ENCODE measurements at regions not wholly inside any gene's neighbourhood (a gene's known extent, or its start where the extent isn't known, plus 50 kb on each side); places are given as distances from the start of the nearest gene placed in this dataset.
"Not testable (repeated sequence)": the region's sequence is repeated elsewhere in the genome, so short reads cannot be mapped to it uniquely, and the experiment has no call there.

DNA sequence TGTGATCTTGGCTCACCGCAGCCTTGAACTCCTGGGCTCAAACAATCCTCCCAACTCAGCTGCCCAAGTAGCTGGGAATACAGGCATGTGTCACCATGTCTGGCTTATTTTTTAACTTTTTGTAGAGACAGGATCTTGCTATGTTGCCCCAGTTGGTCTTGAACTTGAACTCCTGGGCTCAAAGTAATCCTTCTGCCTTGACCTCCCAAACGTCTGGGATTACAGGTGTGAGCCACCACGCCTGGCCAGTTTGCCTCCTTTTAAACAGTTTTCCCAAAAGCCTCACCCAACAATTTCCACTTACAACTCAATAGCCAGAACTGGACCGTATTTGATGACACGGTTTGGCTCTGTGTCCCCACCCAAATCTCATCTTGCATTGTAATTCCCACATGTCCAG, 85.4 kb upstream of the FOXN2 start:
- Histone ChIP-seq H3K27me3 (ENCODE audit: control insufficient read depth, insufficient read depth, low read length) (no peaks in the 10 kb centered on the region), H3K9ac (ENCODE audit: low read depth, low read length) (no peak overlapping the region), H3K4me3 (ENCODE audit: low read length) (no peak overlapping the region), H3K9me3 (replicated peaks; ENCODE audit: low read length) (no peaks in the 10 kb centered on the region), H3K4me2 (ENCODE audit: low read length) (no peak overlapping the region), H3K4me1 (ENCODE audit: control insufficient read depth, insufficient read depth, low read length) (no peaks in the 10 kb centered on the region), H3K36me3 (ENCODE audit: insufficient read depth, low read length) (no peaks in the 10 kb centered on the region)

DNA sequence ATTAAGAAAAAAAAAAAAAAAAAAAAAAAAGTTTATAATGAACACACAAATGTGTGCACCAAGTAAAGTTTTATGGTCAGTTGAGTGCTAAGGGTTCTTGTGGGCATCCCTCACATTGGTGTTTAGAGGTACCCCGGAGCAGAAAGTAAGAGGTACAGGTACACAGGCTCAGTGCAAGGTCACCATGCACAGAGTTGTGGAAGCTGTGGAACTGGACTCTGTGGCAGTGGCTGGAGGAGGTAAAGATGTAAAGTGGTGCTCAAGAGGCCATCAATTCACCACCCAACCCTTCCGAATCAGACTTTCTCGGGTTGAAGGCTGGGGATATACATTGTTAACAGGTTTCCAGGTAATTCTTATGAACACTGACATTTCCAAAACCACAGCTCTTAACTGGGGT, 83.6 kb upstream of the FOXN2 start:
- Histone ChIP-seq H3K27me3 (ENCODE audit: control insufficient read depth, insufficient read depth, low read length) (no peaks in the 10 kb centered on the region), H3K4me2 (ENCODE audit: low read length) (no peak overlapping the region), H3K4me3 (ENCODE audit: low read length) (no peak overlapping the region), H3K9ac (ENCODE audit: low read depth, low read length) (no peak overlapping the region), H3K9me3 (replicated peaks; ENCODE audit: low read length) (no peaks in the 10 kb centered on the region), H3K36me3 (ENCODE audit: insufficient read depth, low read length) (no peaks in the 10 kb centered on the region), H3K4me1 (ENCODE audit: control insufficient read depth, insufficient read depth, low read length) (no peaks in the 10 kb centered on the region)

DNA sequence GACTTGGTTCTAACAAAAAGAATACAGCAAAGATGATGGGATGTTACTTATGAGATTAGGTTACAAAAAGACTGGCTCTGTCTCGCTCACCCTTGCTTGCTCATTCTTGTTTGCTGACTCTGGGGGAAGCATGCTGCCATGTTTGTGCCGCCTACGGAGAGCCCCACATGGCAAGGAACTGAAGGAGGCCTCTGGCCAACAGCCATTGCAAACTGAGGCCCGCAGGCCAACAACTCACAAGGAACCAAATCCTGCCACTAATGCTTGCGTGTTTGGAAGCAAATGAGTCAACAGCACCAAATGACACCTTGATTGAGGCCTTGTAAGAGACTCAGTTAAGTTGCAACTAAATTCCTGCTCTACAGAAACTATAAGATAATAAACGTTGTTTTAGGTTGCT, 82.1 kb upstream of the FOXN2 start:
- H3K4me2 ChIP-seq (ENCODE audit: low read length) = no peak overlapping the region
- H3K9me3 ChIP-seq (replicated peaks; ENCODE audit: low read length) = no peaks in the 10 kb centered on the region
- H3K27me3 ChIP-seq (ENCODE audit: control insufficient read depth, insufficient read depth, low read length) = no peaks in the 10 kb centered on the region
- H3K9ac ChIP-seq (ENCODE audit: low read depth, low read length) = no peak overlapping the region
- H3K4me1 ChIP-seq (ENCODE audit: control insufficient read depth, insufficient read depth, low read length) = no peaks in the 10 kb centered on the region
- H3K4me3 ChIP-seq (ENCODE audit: low read length) = no peak overlapping the region
- no peaks in the 10 kb centered on the region for H3K36me3 ChIP-seq (ENCODE audit: insufficient read depth, low read length)

DNA sequence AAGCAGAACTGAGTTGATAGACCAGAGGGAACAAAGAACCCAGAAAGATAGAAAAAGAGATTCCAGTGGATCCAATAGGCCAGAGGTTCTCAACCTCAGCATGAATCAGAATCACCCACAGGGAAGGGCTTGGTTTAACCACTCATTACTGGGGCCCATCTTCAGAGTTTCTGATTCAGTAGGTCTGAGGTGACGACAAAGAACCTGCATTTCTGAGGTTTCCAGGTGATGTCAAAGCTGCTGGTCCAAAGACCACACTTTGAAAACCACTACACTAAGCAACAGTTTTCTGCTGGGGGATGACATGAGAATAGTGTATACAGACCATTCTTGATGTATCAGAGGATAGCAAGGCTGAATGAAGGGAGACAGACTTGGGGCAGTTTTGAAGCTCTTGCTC, 81.5 kb upstream of the FOXN2 start:
- Histone ChIP-seq H3K27me3 (ENCODE audit: control insufficient read depth, insufficient read depth, low read length) (no peaks in the 10 kb centered on the region), H3K36me3 (ENCODE audit: insufficient read depth, low read length) (no peaks in the 10 kb centered on the region), H3K9ac (ENCODE audit: low read depth, low read length) (no peak overlapping the region), H3K4me1 (ENCODE audit: control insufficient read depth, insufficient read depth, low read length) (no peaks in the 10 kb centered on the region), H3K4me3 (ENCODE audit: low read length) (no peak overlapping the region), H3K9me3 (replicated peaks; ENCODE audit: low read length) (no peaks in the 10 kb centered on the region), H3K4me2 (ENCODE audit: low read length) (no peak overlapping the region)

DNA sequence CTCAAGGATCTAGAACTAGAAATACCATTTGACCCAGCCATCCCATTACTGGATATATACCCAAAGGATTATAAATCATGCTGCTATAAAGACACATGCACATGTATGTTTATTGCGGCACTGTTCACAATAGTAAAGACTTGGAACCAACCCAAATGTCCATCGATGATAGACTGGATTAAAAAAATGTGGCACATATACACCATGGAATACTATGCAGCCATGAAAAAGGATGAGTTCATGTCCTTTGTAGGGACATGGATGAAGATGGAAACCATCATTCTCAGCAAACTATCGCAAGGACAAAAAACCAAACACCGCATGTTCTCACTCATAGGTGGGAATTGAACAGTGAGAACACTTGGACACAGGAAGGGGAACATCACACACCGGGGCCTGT, 80.7 kb upstream of the FOXN2 start:
- H3K9ac ChIP-seq (ENCODE audit: low read depth, low read length); H3K27me3 ChIP-seq (ENCODE audit: control insufficient read depth, insufficient read depth, low read length); H3K4me2 ChIP-seq (ENCODE audit: low read length); H3K9me3 ChIP-seq (replicated peaks; ENCODE audit: low read length); H3K4me1 ChIP-seq (ENCODE audit: control insufficient read depth, insufficient read depth, low read length); H3K4me3 ChIP-seq (ENCODE audit: low read length); H3K36me3 ChIP-seq (ENCODE audit: insufficient read depth, low read length): not testable (repeated sequence)

DNA sequence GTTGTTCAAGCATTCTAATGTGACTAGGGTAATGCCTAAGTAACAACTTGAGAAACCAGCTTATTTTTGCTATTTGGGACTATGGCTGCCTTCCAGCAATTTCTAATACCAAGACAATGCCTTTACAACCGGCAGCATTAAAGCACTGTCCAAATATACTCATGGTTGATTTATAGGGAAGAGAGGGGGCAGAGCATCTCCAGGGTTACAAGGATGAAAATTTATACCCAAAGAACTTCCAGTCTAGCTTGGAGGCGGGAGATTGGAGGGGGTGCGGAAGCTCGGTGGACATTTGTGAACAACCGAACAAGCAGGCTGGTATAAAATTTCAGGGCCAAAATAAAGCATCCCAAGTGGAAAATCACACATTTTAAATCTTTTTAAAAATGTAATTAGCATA, 79.4 kb upstream of the FOXN2 start:
- H3K4me1 ChIP-seq (ENCODE audit: control insufficient read depth, insufficient read depth, low read length) = no peaks in the 10 kb centered on the region
- H3K4me2 ChIP-seq (ENCODE audit: low read length) = no peak overlapping the region
- H3K36me3 ChIP-seq (ENCODE audit: insufficient read depth, low read length) = no peaks in the 10 kb centered on the region
- no peaks in the 10 kb centered on the region for H3K9me3 ChIP-seq (replicated peaks; ENCODE audit: low read length)
- no peak overlapping the region for H3K9ac ChIP-seq (ENCODE audit: low read depth, low read length)
- no peak overlapping the region for H3K4me3 ChIP-seq (ENCODE audit: low read length)
- no peaks in the 10 kb centered on the region for H3K27me3 ChIP-seq (ENCODE audit: control insufficient read depth, insufficient read depth, low read length)

DNA sequence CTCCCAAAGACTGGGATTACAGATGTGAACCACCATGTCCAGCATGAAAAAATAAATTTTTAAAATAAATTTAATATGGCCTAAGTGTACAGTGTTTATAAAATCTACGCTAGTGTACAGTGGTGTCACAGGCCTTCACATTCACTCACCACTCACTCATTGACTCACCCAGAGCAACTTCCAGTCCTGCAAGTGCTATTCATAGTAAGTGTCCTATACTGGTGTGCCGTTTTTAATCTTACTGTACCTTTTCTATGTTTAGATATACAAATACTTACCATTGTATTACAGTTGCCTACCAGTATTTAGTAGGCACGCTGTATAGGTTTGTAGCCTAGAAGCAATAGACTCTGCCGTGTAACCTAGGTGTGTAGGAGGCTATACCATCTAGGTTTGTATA, 76.1 kb upstream of the FOXN2 start:
- Histone ChIP-seq H3K9me3 (replicated peaks; ENCODE audit: low read length) (no peaks in the 10 kb centered on the region), H3K4me3 (ENCODE audit: low read length) (no peak overlapping the region), H3K9ac (ENCODE audit: low read depth, low read length) (no peak overlapping the region), H3K27me3 (ENCODE audit: control insufficient read depth, insufficient read depth, low read length) (no peaks in the 10 kb centered on the region), H3K4me2 (ENCODE audit: low read length) (no peak overlapping the region), H3K36me3 (ENCODE audit: insufficient read depth, low read length) (no peaks in the 10 kb centered on the region), H3K4me1 (ENCODE audit: control insufficient read depth, insufficient read depth, low read length) (no peaks in the 10 kb centered on the region)

DNA sequence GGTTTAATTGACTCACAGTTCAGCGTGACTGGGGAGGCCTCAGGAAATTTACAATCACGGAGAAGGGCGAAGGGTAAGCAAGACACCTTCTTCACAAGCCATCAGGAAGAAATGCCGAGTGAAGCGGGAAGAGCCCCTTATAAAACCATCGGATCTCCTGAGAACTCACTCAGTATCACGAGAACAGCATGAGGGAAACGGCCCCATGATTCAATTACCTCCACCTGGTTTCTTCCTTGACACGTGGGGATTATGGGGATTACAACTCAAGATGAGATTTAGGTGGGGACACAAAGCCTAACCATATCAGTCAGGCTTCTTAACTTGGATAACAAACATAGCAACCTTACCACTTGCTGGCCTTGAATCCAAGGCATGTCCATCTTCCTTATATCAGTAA, 73.6 kb upstream of the FOXN2 start:
- H3K9me3 ChIP-seq (replicated peaks; ENCODE audit: low read length) = no peaks in the 10 kb centered on the region
- no peaks in the 10 kb centered on the region for H3K4me1 ChIP-seq (ENCODE audit: control insufficient read depth, insufficient read depth, low read length)
- H3K36me3 ChIP-seq (ENCODE audit: insufficient read depth, low read length) = no peaks in the 10 kb centered on the region
- no peak overlapping the region for H3K9ac ChIP-seq (ENCODE audit: low read depth, low read length)
- no peak overlapping the region for H3K4me2 ChIP-seq (ENCODE audit: low read length)
- H3K27me3 ChIP-seq (ENCODE audit: control insufficient read depth, insufficient read depth, low read length) = no peaks in the 10 kb centered on the region
- no peak overlapping the region for H3K4me3 ChIP-seq (ENCODE audit: low read length)

DNA sequence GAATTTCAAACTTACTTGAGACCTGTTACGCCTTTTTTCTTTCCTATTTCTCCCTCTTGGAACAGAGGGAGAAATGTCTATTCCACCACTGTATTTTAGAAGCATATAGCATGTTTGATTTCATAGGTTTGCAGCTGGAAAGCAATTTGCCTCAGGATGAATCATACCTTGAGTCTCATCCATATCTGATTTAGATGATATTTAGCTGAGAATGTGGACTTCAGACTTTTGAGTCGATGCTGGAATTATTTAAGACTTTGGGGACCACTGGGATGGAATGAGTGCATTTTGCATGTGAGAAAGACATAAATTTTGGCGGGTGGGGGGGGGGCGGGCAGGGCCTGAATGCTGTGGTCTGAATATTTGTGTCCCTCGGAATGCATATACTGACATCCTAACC, 67.3 kb upstream of the FOXN2 start:
- H3K9me3 ChIP-seq (replicated peaks; ENCODE audit: low read length) = no peaks in the 10 kb centered on the region
- no peak overlapping the region for H3K9ac ChIP-seq (ENCODE audit: low read depth, low read length)
- no peaks in the 10 kb centered on the region for H3K27me3 ChIP-seq (ENCODE audit: control insufficient read depth, insufficient read depth, low read length)
- no peak overlapping the region for H3K4me2 ChIP-seq (ENCODE audit: low read length)
- peaks cover 24% of the 10 kb centered on the region for H3K4me1 ChIP-seq (ENCODE audit: control insufficient read depth, insufficient read depth, low read length)
- H3K4me3 ChIP-seq (ENCODE audit: low read length) = no peak overlapping the region
- H3K36me3 ChIP-seq (ENCODE audit: insufficient read depth, low read length) = no peaks in the 10 kb centered on the region

DNA sequence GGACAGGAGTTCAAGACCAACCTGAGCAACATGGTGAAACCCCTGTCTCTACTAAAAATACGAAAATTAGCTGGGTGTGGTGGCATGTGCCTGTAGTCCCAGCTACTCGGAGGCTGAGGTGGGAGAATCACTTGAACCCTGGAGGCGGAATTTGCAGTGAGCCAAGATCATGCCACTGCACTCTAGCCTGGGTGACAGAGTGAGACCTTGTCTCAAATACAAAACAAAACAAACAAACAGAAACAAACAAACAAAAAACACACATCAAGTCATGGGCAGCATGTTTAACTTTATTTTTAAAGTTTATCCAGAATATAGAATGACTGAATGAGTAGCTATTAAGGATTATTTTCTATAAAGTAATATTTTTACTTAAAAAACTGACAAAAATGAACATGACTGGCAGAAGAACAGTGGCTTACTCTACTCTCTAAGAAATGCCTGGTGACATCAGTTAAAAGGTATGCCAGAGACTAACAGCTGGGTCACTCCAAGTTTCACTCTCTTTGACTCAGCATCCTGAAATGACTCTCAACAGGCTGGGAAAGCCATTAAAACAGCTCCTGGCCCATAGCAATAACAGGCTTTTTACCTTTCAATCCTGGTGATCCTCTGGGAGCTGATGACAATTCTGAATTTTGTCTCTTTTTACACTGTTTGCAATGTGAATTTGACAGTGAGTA, 66.1 kb upstream of the FOXN2 start:
- no peaks in the 10 kb centered on the region for H3K9me3 ChIP-seq (replicated peaks; ENCODE audit: low read length)
- no peaks in the 10 kb centered on the region for H3K27me3 ChIP-seq (ENCODE audit: control insufficient read depth, insufficient read depth, low read length)
- peak overlapping the region; percentile 76 for H3K9ac ChIP-seq (ENCODE audit: low read depth, low read length)
- peak overlapping the region; percentile 42 for H3K4me3 ChIP-seq (ENCODE audit: low read length)
- H3K4me2 ChIP-seq (ENCODE audit: low read length) = peak overlapping the region; percentile 70
- peaks cover 24% of the 10 kb centered on the region for H3K4me1 ChIP-seq (ENCODE audit: control insufficient read depth, insufficient read depth, low read length)
- H3K36me3 ChIP-seq (ENCODE audit: insufficient read depth, low read length) = no peaks in the 10 kb centered on the region

DNA sequence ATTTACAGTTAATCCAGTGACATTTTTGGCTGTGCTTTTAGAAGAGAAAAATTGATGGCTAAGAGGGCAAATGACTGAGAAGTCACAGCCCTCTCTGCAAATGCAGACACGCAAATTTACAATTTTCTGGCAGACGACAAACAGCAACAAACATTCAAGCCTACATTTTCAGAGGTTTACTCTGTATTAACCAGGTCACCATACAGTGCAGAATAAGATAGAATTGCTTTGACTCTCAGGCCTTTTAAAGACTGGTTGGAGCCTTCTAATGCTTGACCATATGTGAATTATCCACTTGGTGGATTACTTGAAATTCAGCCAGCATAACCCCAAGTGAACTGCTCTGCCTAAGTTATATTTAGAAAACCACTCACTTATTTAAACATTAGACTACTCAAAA, 65.5 kb upstream of the FOXN2 start:
- H3K36me3 ChIP-seq (ENCODE audit: insufficient read depth, low read length) = no peaks in the 10 kb centered on the region
- peaks cover 24% of the 10 kb centered on the region for H3K4me1 ChIP-seq (ENCODE audit: control insufficient read depth, insufficient read depth, low read length)
- H3K27me3 ChIP-seq (ENCODE audit: control insufficient read depth, insufficient read depth, low read length) = no peaks in the 10 kb centered on the region
- peak overlapping the region; percentile 70 for H3K4me2 ChIP-seq (ENCODE audit: low read length)
- H3K9me3 ChIP-seq (replicated peaks; ENCODE audit: low read length) = no peaks in the 10 kb centered on the region
- H3K4me3 ChIP-seq (ENCODE audit: low read length) = peak overlapping the region; percentile 42
- peak overlapping the region; percentile 76 for H3K9ac ChIP-seq (ENCODE audit: low read depth, low read length)

DNA sequence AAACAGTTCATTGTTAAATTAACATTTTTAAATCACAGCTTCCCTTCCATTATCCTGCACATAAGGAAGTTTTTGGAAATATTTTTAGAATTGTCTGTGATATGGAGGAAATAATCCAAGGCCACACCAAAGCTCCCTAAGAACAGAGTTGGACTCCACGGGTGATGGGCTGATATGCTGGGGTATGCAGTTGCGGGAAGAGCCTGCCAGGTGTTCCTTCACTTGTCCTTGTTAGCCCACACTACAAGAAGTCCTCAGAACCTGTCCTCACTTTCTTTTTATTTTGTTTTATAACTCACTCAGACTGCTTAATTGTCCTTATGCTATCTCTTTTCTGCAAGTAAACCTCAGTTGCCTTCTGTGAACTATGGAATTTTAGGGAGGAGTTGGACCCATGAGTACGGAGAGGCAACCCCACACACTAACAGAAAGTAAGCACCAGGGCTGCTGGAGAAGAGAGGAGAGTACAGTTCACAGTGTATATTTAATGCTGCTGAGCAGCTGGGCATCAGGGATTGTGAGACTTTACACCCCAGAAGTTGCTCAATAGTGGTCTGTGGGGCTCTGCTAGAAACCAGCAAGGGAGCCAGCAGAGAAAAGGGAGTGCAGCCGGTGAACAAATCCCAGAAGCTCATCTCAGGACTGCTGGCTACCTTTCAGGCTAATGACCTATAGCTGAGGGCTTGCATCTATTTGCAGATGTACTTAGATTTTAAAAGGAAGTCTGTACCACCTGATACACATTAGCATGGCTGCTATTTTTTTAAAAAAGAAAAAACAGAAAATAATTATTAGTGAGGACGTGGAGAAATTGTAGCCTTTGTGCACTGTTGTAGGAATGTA, 64.6 kb upstream of the FOXN2 start:
- Histone ChIP-seq H3K4me3 (ENCODE audit: low read length) (peak overlapping the region; percentile 45), H3K27me3 (ENCODE audit: control insufficient read depth, insufficient read depth, low read length) (no peaks in the 10 kb centered on the region), H3K9me3 (replicated peaks; ENCODE audit: low read length) (no peaks in the 10 kb centered on the region), H3K9ac (ENCODE audit: low read depth, low read length) (peak overlapping the region; percentile 24), H3K36me3 (ENCODE audit: insufficient read depth, low read length) (no peaks in the 10 kb centered on the region), H3K4me1 (ENCODE audit: control insufficient read depth, insufficient read depth, low read length) (peaks cover 24% of the 10 kb centered on the region), H3K4me2 (ENCODE audit: low read length) (peak overlapping the region; percentile 47)
